NCI-H146 (cell line): ENCODE measurements at regions not wholly inside any gene's neighbourhood (a gene's known extent, or its start where the extent isn't known, plus 50 kb on each side); places are given as distances from the start of the nearest gene placed in this dataset.

Experiments used
- DNase-seq: peaks from one replicate; lab custom pipeline; 2025; lab: John Stamatoyannopoulos, UW

GRCh38 chr22:48563118-48563965 is 1264.3 kb downstream of the BRD1 start:
- no peak for DNase-seq

GRCh38 chr22:48561676-48562075 is 1266.0 kb downstream of the BRD1 start:
- DNase-seq: no peak

GRCh38 chr22:48560836-48561235 is 1266.8 kb downstream of the BRD1 start:
- no peak for DNase-seq

GRCh38 chr22:48560389-48560751 is 1267.3 kb downstream of the BRD1 start:
- no peak for DNase-seq

- DNase-seq: no peak
These were observed 1267.9 kb downstream of the BRD1 start for GRCh38 chr22:48559647-48560388.

GRCh38 chr22:48558606-48559402 is 1268.9 kb downstream of the BRD1 start:
- DNase-seq: no peak

GRCh38 chr22:48558016-48558415 is 1269.7 kb downstream of the BRD1 start:
- no peak for DNase-seq

GRCh38 chr22:48557473-48557872 is 1270.2 kb downstream of the BRD1 start:
- no peak for DNase-seq

- DNase-seq: no peak
These were observed 1270.9 kb downstream of the BRD1 start for GRCh38 chr22:48556751-48557150.

GRCh38 chr22:48556222-48556621 is 1271.5 kb downstream of the BRD1 start:
- DNase-seq: peak; percentile 54

GRCh38 chr22:48555606-48556005 is 1272.1 kb downstream of the BRD1 start:
- DNase-seq: peak; percentile 32

GRCh38 chr22:48554893-48555572 is 1272.6 kb downstream of the BRD1 start:
- peak; percentile 58 for DNase-seq

- no peak for DNase-seq
These were observed 1273.9 kb downstream of the BRD1 start for GRCh38 chr22:48553694-48554308.

GRCh38 chr22:48553119-48553518 is 1274.6 kb downstream of the BRD1 start:
- DNase-seq: no peak

GRCh38 chr22:48551716-48552268 is 1275.9 kb downstream of the BRD1 start:
- no peak for DNase-seq

GRCh38 chr22:48551061-48551460 is 1276.6 kb downstream of the BRD1 start:
- no peak for DNase-seq

- no peak for DNase-seq
These were observed 1279.3 kb downstream of the BRD1 start for GRCh38 chr22:48548391-48548790.

- no peak for DNase-seq
These were observed 1279.7 kb downstream of the BRD1 start for GRCh38 chr22:48547971-48548370.

GRCh38 chr22:48546653-48547424 is 1280.8 kb downstream of the BRD1 start:
- DNase-seq: no peak

GRCh38 chr22:48545987-48546386 is 1281.7 kb downstream of the BRD1 start:
- DNase-seq: no peak
